Thyroid gland (tissue), 4 donors: ENCODE measurements at regions not wholly inside any gene's neighbourhood (a gene's known extent, or its start where the extent isn't known, plus 50 kb on each side); places are given as distances from the start of the nearest gene placed in this dataset.

Experiments used
- DNase-seq, 2 donors: peaks; one replicate each; pipeline ENCODE4 v3.0.0-alpha.2; 2019
- H3K27ac ChIP-seq, 3 donors: fragments of 200-600 bp; sonication (generic); 1 replicate in 2 of 3; 2 replicates in 1 of 3; pipeline ENCODE4 v1.5.1; 2016 to 2019; ENCODE audit warnings: mild to moderate bottlenecking in 1 of 3, moderate library complexity in 1 of 3
- H3K27me3 ChIP-seq: fragments of 200-600 bp; sonication (generic); one replicate; pipeline ENCODE4 v1.5.1; 2019
- H3K36me3 ChIP-seq, 2 donors: fragments of 200-600 bp; sonication (generic); one replicate each; pipeline ENCODE4 v1.5.1; 2016 to 2019
- H3K4me1 ChIP-seq, 2 donors: fragments of 200-600 bp; sonication (generic); one replicate each; pipeline ENCODE4 v1.5.1; 2017 to 2019
- H3K4me3 ChIP-seq, 3 donors: fragments of 200-600 bp; sonication (generic); replicated peaks in 1 of 3; 1 replicate in 2 of 3; 2 replicates in 1 of 3; pipeline ENCODE4 v1.5.1; 2016; ENCODE audit warnings: mild to moderate bottlenecking in 1 of 3
- H3K9me3 ChIP-seq: fragments of 200-600 bp; sonication (generic); one replicate; pipeline ENCODE4 v1.5.1; 2017
- CTCF ChIP-seq, 6 experiments: fragments of 200-600 bp in 3 of 6; fragments of 450-650 bp in 3 of 6; sonication (generic) in 3 of 6; IDR thresholded peaks; one replicate each; pipeline ENCODE4 v1.5.1; 2016 to 2019; ENCODE audit warnings: antibody characterized with exemption in 6 of 6, mild to moderate bottlenecking in 2 of 6, inconsistent platforms in 1 of 6, moderate library complexity in 1 of 6
- POLR2A ChIP-seq, 2 donors: fragments of 450-650 bp; IDR thresholded peaks; one replicate each; pipeline ENCODE4 v1.6.1; 2017; ENCODE audit warnings: antibody characterized with exemption in 2 of 2, mild to moderate bottlenecking in 2 of 2, moderate library complexity in 1 of 2
- WGBS, 2 donors: methylation state at CpG; one replicate each; pipeline ENCODE4 v1.1.5; 2017; 5-methylcytosine and 5-hydroxymethylcytosine counted together
- intact Hi-C: fragments of 100-400 bp; cut with DNase I; formaldehyde crosslinking; loops from one replicate; pipeline ENCODE4 v1.15.1; 2023

GRCh38 chr3:66863205-66864111, 134.6 kb upstream of the KBTBD8 start:
- intact Hi-C loops = no loop called here
- 83 to 89% methylated on average over 10 of the region's 10 CpGs for WGBS, 2 donors
- DNase-seq = no peak

GRCh38 chr3:66884659-66885058, 113.4 kb upstream of the KBTBD8 start:
- intact Hi-C loops = no loop called here

More at GRCh38 chr3:66863205-66864111, 134.6 kb upstream of the KBTBD8 start:
- no peaks in the 10 kb centered on the region for H3K4me1 ChIP-seq
- H3K27ac ChIP-seq = no peak overlapping the region
- H3K4me3 ChIP-seq = no peak overlapping the region
- no peaks in the 10 kb centered on the region for H3K9me3 ChIP-seq
- no peaks in the 10 kb centered on the region for H3K27me3 ChIP-seq
- TF ChIP-seq POLR2A (IDR thresholded peaks at IDR 0.05) (no peak), CTCF (IDR thresholded peaks at IDR 0.05) (no peak)
- no peaks in the 10 kb centered on the region for H3K36me3 ChIP-seq

GRCh38 chr3:66885326-66886000, 112.6 kb upstream of the KBTBD8 start:
- TF ChIP-seq CTCF (IDR thresholded peaks at IDR 0.05) = no peak
- no peak for TF ChIP-seq POLR2A (IDR thresholded peaks at IDR 0.05)
- Histone ChIP-seq H3K4me1 (no peaks in the 10 kb centered on the region), H3K9me3 (no peaks in the 10 kb centered on the region), H3K36me3 (no peaks in the 10 kb centered on the region), H3K4me3 (no peak overlapping the region), H3K27me3 (no peaks in the 10 kb centered on the region), H3K27ac (no peak overlapping the region)
- DNase-seq = no peak
- 60 to 69% methylated on average over 6 of the region's 6 CpGs for WGBS, 2 donors
- intact Hi-C loops = no loop called here

More at GRCh38 chr3:66884659-66885058, 113.4 kb upstream of the KBTBD8 start:
- H3K9me3 ChIP-seq = no peaks in the 10 kb centered on the region
- no peaks in the 10 kb centered on the region for H3K4me1 ChIP-seq
- no peak overlapping the region for H3K27ac ChIP-seq
- DNase-seq = no peak
- H3K27me3 ChIP-seq = no peaks in the 10 kb centered on the region
- TF ChIP-seq CTCF (IDR thresholded peaks at IDR 0.05) = no peak
- no peak for TF ChIP-seq POLR2A (IDR thresholded peaks at IDR 0.05)
- no peak overlapping the region for H3K4me3 ChIP-seq
- no peaks in the 10 kb centered on the region for H3K36me3 ChIP-seq
- WGBS, 2 donors = 76 to 83% methylated on average over 2 of the region's 2 CpGs

- TF ChIP-seq CTCF (IDR thresholded peaks at IDR 0.05) (no peak), POLR2A (IDR thresholded peaks at IDR 0.05) (no peak)
- H3K4me1 ChIP-seq = no peaks in the 10 kb centered on the region
- WGBS, 2 donors = 80 to 81% methylated on average over 11 of the region's 11 CpGs
- no peaks in the 10 kb centered on the region for H3K36me3 ChIP-seq
- no peaks in the 10 kb centered on the region for H3K27me3 ChIP-seq
- DNase-seq = no peak
- intact Hi-C loops = no loop called here
- no peak overlapping the region for H3K4me3 ChIP-seq
- no peak overlapping the region for H3K27ac ChIP-seq
- no peaks in the 10 kb centered on the region for H3K9me3 ChIP-seq
Measured at GRCh38 chr3:66889750-66890494, 108.2 kb upstream of the KBTBD8 start.
